GM12878 (cell line): ENCODE measurements at regions not wholly inside any gene's neighbourhood (a gene's known extent, or its start where the extent isn't known, plus 50 kb on each side); places are given as distances from the start of the nearest gene placed in this dataset.

Experiments
- ATAC-seq: fragments of 200-7000 bp; cut with Tn5 transposase; 3 replicates; pipeline ENCODE4 v1.9.1; 2020; ENCODE audit warnings: mild to moderate bottlenecking, moderate library complexity
- BruUV-seq: library from RNA; stranded (reverse); fragments of 400-500 nt; replicated peaks from 2 replicates; lab custom pipeline; 2021; lab: Mats Ljungman, UMichigan
- CTCF ChIA-PET: fragments of 300-600 bp; sonication (Branson Sonifier 250); formaldehyde crosslinking; extraction: SDS; loops from one replicate; lab custom pipeline; 2021; ENCODE audit warnings: inconsistent platforms; lab: Yijun Ruan, JAX
- POLR2A ChIA-PET: fragments of 350-600 bp; formaldehyde crosslinking; extraction: SDS; loops from one replicate; lab custom pipeline; 2021; ENCODE audit warnings: inconsistent platforms; lab: Charles Lee
- RAD21 ChIA-PET: fragments of 300-600 bp; sonication (Branson Sonifier 250); formaldehyde crosslinking; loops from one replicate; lab custom pipeline; 2023; ENCODE audit warnings: antibody characterized with exemption; ENCODE audit not compliant: unreplicated experiment; lab: Charles Lee
- SMC1A ChIA-PET: fragments of 300-600 bp; sonication (Branson Sonifier 250); formaldehyde crosslinking; loops from one replicate; lab custom pipeline; 2023; ENCODE audit not compliant: unreplicated experiment, uncharacterized antibody; lab: Charles Lee
- DNase-seq: peaks from one replicate; pipeline ENCODE4 v3.0.0-alpha.2; 2011; ENCODE audit warnings: low read depth, low spot score
- FAIRE-seq: peaks from 3 replicates; lab custom pipeline; 2011; peaks lifted over from hg19 to GRCh38; lab: Jason Lieb, UNC
- H2AFZ ChIP-seq: 2 replicates; pipeline ENCODE4 v1.6.0; 2011; ENCODE audit warnings: low read depth, low read length, control low read depth; ENCODE audit not compliant: control insufficient read depth
- H3K27ac ChIP-seq: 2 replicates; pipeline ENCODE4 v1.5.1; 2011; ENCODE audit warnings: control low read depth; ENCODE audit not compliant: control insufficient read depth, insufficient read depth
- H3K27me3 ChIP-seq, 2 experiments: replicated peaks in 1 of 2; 2 replicates each; pipeline versions ENCODE4 v1.6.0 to v1.6.1; 2011; ENCODE audit warnings: low read length in 1 of 2; ENCODE audit not compliant: control insufficient read depth in 2 of 2, insufficient read depth in 2 of 2
- H3K36me3 ChIP-seq, 2 experiments: 2 replicates each; pipeline ENCODE4 v1.5.1; 2011; ENCODE audit warnings: low read length in 1 of 2; ENCODE audit not compliant: control insufficient read depth in 2 of 2, insufficient read depth in 2 of 2
- H3K4me1 ChIP-seq: 2 replicates; pipeline ENCODE4 v1.6.1; 2011; ENCODE audit warnings: mild to moderate bottlenecking, low read length, moderate library complexity, mixed read lengths; ENCODE audit not compliant: control insufficient read depth, insufficient read depth
- H3K4me2 ChIP-seq: 2 replicates; pipeline ENCODE4 v1.6.0; 2011; ENCODE audit warnings: control low read depth; ENCODE audit not compliant: control insufficient read depth, insufficient read depth
- H3K4me3 ChIP-seq: fragments of 200-600 bp; sonication (generic); 2 replicates; pipeline ENCODE4 v1.5.1; 2016
- H3K79me2 ChIP-seq: 2 replicates; pipeline ENCODE4 v1.6.0; 2011; ENCODE audit warnings: low read length; ENCODE audit not compliant: control insufficient read depth, insufficient read depth
- H3K9ac ChIP-seq: 2 replicates; pipeline ENCODE4 v1.8.0; 2011; ENCODE audit warnings: low read length, control low read depth, mixed read lengths; ENCODE audit not compliant: control insufficient read depth, insufficient read depth
- H3K9me3 ChIP-seq: replicated peaks from 3 replicates; pipeline ENCODE4 v1.5.1; 2011; ENCODE audit warnings: mild to moderate bottlenecking, low read length; ENCODE audit not compliant: control insufficient read depth, insufficient read depth
- H4K20me1 ChIP-seq: 2 replicates; pipeline ENCODE4 v1.6.0; 2011; ENCODE audit not compliant: control insufficient read depth, insufficient read depth
- ASH2L ChIP-seq: fragments of 300-600, 200-600 bp; sonication (generic); IDR thresholded peaks from 2 replicates; pipeline ENCODE4 v1.6.1; 2017; ENCODE audit warnings: low read depth, mild to moderate bottlenecking, borderline replicate concordance
- CHD4 ChIP-seq: fragments of 200-600 bp; sonication (generic); IDR thresholded peaks from 2 replicates; pipeline ENCODE4 v1.6.1; 2016; ENCODE audit warnings: mild to moderate bottlenecking
- EZH2 ChIP-seq: IDR thresholded peaks from 2 replicates; pipeline ENCODE4 v1.6.1; 2012; ENCODE audit warnings: low read depth, mild to moderate bottlenecking, control low read depth, inconsistent platforms, low read length, borderline replicate concordance; ENCODE audit not compliant: control insufficient read depth
- FOXM1 ChIP-seq: IDR thresholded peaks from 2 replicates; pipeline ENCODE4 v1.6.1; 2012; ENCODE audit warnings: low read depth, mild to moderate bottlenecking, inconsistent platforms, low read length, moderate library complexity
- IRF3 ChIP-seq: fragments of 450-650 bp; IDR thresholded peaks from 2 replicates; pipeline ENCODE4 v1.6.1; 2014; ENCODE audit warnings: mild to moderate bottlenecking
- JUNB ChIP-seq: IDR thresholded peaks from 2 replicates; pipeline ENCODE4 v1.6.1; 2016; ENCODE audit warnings: antibody characterized with exemption, mild to moderate bottlenecking
- KAT2A ChIP-seq: conservative IDR thresholded peaks from 2 replicates; pipeline ENCODE4 v1.6.1; 2011; ENCODE audit warnings: low read depth, low read length; ENCODE audit not compliant: control insufficient read depth
- RELA ChIP-seq: fragments of 450-650 bp; IDR thresholded peaks from 2 replicates; pipeline ENCODE4 v1.8.0; 2014; ENCODE audit warnings: borderline replicate concordance; ENCODE audit not compliant: partially characterized antibody
- SMC3 ChIP-seq: IDR thresholded peaks from 2 replicates; pipeline ENCODE4 v1.6.1; 2011; ENCODE audit warnings: low read length, improper control_type of control experiment, borderline replicate concordance
- SUPT20H ChIP-seq: IDR thresholded peaks from 2 replicates; pipeline ENCODE4 v1.6.1; 2011; ENCODE audit warnings: low read depth, mild to moderate bottlenecking, low read length, moderate library complexity, borderline replicate concordance; ENCODE audit not compliant: control insufficient read depth
- YY1 ChIP-seq: IDR thresholded peaks from 2 replicates; pipeline ENCODE4 v1.6.1; 2011; ENCODE audit warnings: low read depth, mild to moderate bottlenecking, low read length
- WGBS: methylation state at CpG from one replicate; pipeline ENCODE4 v1.1.6; 2016; ENCODE audit warnings: low lambda C conversion rate; ENCODE audit not compliant: insufficient replicate concordance, insufficient coverage; ENCODE audit errors: missing lambda C conversion rate; 5-methylcytosine and 5-hydroxymethylcytosine counted together
- in situ Hi-C: fragments of 300-500 bp; cut with MboI; formaldehyde crosslinking; loops from 9 replicates; pipeline ENCODE4 v1.14.3; 2018; ENCODE audit warnings: mixed read lengths
- intact Hi-C: fragments of 100-400 bp; cut with micrococcal nuclease; formaldehyde crosslinking; loops from one replicate; pipeline ENCODE4 v1.14.2; 2022; ENCODE audit not compliant: unreplicated experiment
- TF ChIP-seq, protein P1 (sequence below): IDR thresholded peaks from 2 replicates; pipeline ENCODE4 v1.6.1; 2011; ENCODE audit warnings: low read depth, mild to moderate bottlenecking, low read length, moderate library complexity, borderline replicate concordance; ENCODE audit errors: extremely low read depth

GRCh38 chr12:123041811-123042655, 61.6 kb downstream of the ARL6IP4 start:
- ChIA-PET CTCF (interaction anchor here (0.9 to 7.9 kb wide), 2 partner anchors 185 to 197 kb away, joined by 4 to 72 read pairs; no protein-coding TSS in a partner anchor), POLR2A (interaction anchor here (0.6 kb wide), 1 partner anchor 365 kb away, joined by 7 read pairs; no protein-coding TSS in a partner anchor), SMC1A (interaction anchor here (0.5 to 3.2 kb wide), 4 partner anchors 33 to 196 kb away, joined by 3 to 21 read pairs (median 6); no protein-coding TSS in a partner anchor), RAD21 (interaction anchor here (7.4 kb wide), 1 partner anchor 195 kb away, joined by 50 read pairs; no protein-coding TSS in a partner anchor)
- in situ Hi-C loops (no loop called here), intact Hi-C loops (no loop called here)
- Histone ChIP-seq H3K4me1 (no peaks in the 10 kb centered on the region), H3K4me3 (no peak overlapping the region), H3K9me3 (no peaks in the 10 kb centered on the region), H4K20me1 (no peaks in the 10 kb centered on the region; the same call in 1 of the 2 replicates), H3K79me2 (no peaks in the 10 kb centered on the region), H3K27ac (no peak overlapping the region), H3K36me3 (no peaks in the 10 kb centered on the region), H3K9ac (no peak overlapping the region), H3K4me2 (no peak overlapping the region), H2AFZ (no peak overlapping the region), H3K27me3 (no peaks in the 10 kb centered on the region; a peak in 2 of 4 replicates)
- ATAC-seq (no peak), DNase-seq (no peak), FAIRE-seq (no peak)
- no peak for TF ChIP-seq JUNB
- 46% methylated on average over 17 of the region's 17 CpGs for WGBS
- BruUV-seq, result no TSS peak

GRCh38 chr12:123041042-123041531, 60.6 kb downstream of the ARL6IP4 start:
- H3K4me1 ChIP-seq, result no peaks in the 10 kb centered on the region
- H3K4me2 ChIP-seq, result no peak overlapping the region
- no peak for DNase-seq
- ChIA-PET CTCF (interaction anchor here (0.9 to 7.9 kb wide), 2 partner anchors 186 to 198 kb away, joined by 4 to 72 read pairs; no protein-coding TSS in a partner anchor), RAD21 (interaction anchor here (7.4 kb wide), 1 partner anchor 196 kb away, joined by 50 read pairs; no protein-coding TSS in a partner anchor), POLR2A (interaction anchor here (1.0 kb wide), 1 partner anchor 197 kb away, joined by 3 read pairs; no protein-coding TSS in a partner anchor), SMC1A (no interaction called here)
- 7% methylated on average over 3 of the region's 3 CpGs for WGBS
- H3K4me3 ChIP-seq, result no peak overlapping the region
- no peak overlapping the region for H2AFZ ChIP-seq
- ATAC-seq, result 0 out of 3 replicates have a peak, but pooled peaks have one; percentile 12
- H3K36me3 ChIP-seq, result no peaks in the 10 kb centered on the region
- no peaks in the 10 kb centered on the region for H3K79me2 ChIP-seq
- no peaks in the 10 kb centered on the region; the same call in 1 of the 2 replicates for H4K20me1 ChIP-seq
- no peak overlapping the region for H3K27ac ChIP-seq
- intact Hi-C loops (no loop called here), in situ Hi-C loops (no loop called here)
- BruUV-seq, result no TSS peak
- FAIRE-seq, result peak; percentile 57
- no peak overlapping the region for H3K9ac ChIP-seq
- H3K9me3 ChIP-seq, result no peaks in the 10 kb centered on the region
- H3K27me3 ChIP-seq, result no peaks in the 10 kb centered on the region; a peak in 2 of 4 replicates
- TF ChIP-seq SUPT20H (no peak), SMC3 (no peak), FOXM1 (no peak), YY1 (no peak), EZH2 (no peak), CHD4 (no peak), IRF3 (no peak), KAT2A (no peak), RELA (no peak), ASH2L (no peak)
- TF ChIP-seq, protein P1, sequence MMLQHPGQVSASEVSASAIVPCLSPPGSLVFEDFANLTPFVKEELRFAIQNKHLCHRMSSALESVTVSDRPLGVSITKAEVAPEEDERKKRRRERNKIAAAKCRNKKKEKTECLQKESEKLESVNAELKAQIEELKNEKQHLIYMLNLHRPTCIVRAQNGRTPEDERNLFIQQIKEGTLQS, result no peak
